ENCODE measurements at regions not wholly inside any gene's neighbourhood (a gene's known extent, or its start where the extent isn't known, plus 50 kb on each side); places are given as distances from the start of the nearest gene placed in this dataset.
A peak's percentile ranks its signal among the peaks of the same experiment; 100 is the strongest.

DNA sequence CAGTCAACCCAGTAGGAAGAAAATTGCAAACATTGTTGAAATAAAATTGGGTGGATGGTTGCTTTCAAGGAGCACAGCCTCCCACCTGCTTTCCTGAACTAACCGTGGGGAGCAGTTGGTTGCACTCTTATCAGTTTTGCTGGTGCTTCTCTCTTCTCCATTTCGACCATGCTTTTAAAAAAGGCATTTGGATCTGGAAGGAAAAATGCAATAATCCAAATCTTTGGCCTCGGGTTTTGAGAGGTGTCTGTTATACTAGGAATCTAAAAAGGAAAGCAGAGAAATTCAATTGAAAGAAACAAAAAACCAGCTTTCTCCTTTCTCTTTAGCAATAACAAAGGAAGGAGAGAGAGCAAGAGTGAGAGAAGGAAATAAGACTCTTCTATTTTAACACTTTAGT, 113.6 kb upstream of the ARGLU1 start:
- DNase-seq (ENCODE audit: low spot score), result no peak

DNA sequence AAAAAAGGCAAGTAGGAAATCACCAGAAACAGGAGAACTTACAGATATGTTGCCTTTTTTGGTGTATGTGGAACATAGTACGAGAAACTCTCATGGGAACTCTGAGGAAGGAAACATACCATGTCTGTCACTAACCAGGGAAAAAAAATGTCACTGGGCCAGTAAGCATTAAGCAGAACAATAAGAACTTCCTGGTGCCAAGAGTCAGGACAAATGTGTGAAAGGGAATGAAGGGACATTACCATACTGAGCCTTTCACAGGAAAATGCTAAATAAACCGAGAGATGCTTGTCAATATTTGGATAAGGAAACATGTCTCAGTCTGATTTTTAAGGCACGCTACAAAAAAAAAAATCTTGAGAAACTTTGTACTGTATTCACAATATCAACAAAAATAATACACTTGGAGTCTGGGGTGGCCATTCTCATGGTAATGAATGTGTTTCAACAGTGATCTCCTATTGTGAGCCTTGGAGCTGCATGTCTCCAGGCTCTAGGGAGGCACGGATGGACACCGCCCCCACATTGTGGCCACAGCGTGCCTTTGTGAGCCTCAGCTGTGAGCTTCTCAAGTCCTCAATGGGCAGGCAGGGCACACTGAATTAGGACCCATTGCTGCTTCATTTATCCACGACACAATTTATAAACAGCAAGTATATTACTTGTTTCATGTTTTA, 113.0 kb upstream of the ARGLU1 start:
- DNase-seq (ENCODE audit: low spot score), result no peak

DNA sequence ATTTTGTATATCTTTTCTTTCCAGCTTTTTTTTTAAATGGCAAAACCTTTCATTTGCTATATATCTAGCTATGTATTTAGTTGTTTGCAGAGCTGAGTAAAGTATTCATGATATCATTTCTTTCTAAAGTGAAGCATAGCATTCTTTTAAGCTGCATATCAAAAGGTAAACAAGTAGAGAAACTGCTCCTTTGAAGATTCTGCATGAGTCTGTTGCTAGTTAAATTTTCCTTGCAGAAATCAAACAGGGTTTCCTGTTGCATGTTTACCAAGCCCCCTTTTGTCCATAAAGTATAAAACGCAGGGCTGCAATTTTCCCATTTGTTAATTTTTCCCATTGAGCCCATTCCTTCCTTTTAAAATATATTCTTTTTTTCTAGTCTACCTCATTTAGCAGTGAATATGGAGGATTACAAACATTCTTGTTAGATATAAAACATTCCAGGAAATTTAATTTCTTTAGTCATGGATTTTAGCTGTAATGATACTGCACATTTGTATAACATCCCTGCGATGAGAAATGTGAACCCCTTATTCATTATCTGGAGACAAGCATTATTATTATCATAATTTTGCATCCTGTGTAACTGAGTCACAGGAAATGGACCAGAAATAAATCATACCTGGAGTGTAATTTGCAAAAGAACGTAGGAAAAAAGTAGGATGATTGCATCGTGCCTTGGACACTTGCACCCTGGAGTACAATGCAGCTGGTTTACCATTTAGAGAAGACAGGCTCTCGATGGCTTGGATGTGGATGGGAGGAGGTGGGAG, 110.9 kb upstream of the ARGLU1 start:
- no peak for DNase-seq (ENCODE audit: low spot score)

DNA sequence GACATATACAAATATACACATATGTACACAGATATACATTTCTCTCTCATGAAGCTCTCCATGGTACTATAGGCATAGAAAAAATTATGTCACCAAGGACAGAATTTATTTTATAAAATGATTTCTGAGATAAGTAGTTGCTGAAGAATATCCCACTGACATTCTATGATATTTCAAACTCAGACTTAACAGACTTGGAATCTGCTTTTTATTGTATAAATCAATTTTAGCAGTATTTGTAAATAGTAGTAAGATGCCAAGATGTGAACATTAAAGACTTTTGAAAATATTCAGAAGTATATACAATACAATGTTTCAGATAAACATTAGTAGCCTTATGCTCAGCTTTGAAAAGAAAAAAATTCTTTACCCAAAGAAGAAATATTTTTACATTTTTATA, 107.4 kb upstream of the ARGLU1 start:
- no peak for DNase-seq (ENCODE audit: low spot score)

DNA sequence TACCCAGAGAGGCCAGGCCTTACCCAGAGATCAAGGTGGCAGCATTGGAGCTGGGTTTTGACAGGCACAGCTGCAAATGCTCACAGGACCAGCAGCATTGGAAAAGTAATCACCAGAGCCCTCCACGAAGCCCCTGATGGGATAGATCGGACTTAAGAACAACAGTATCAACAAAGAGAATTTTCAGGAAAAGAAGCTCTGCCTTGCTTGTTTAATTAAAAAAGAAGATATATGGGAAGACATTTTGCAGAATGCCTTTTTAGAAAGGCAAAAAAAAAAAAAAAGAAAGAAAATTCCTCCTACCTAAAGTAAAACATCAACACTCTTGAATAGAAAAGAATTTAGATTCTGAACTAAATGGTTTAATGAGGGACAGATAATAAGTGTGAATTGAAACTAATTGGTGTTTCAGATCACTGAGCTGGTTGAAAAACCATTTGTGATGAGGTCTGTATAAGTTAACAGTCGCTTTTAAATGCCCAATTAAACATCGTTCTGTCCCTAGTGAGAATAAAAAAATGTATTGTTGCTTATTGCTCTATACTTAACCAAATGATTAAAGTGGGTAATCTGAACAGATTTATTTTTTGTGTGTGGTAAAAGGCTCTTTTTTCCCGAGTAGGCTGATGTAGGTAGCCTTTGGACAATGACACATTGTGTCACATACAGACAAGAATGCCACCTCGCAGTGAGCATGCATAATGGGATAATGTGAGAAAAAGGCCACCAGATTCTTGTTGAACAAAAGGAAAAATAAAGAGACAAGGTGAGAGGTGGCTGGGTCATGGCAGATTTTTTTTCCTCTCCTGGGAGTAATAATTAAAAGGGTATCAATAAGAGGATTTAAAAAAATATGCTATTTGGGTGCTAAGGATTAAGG, 93.0 kb upstream of the ARGLU1 start:
- DNase-seq (ENCODE audit: low spot score), result no peak

DNA sequence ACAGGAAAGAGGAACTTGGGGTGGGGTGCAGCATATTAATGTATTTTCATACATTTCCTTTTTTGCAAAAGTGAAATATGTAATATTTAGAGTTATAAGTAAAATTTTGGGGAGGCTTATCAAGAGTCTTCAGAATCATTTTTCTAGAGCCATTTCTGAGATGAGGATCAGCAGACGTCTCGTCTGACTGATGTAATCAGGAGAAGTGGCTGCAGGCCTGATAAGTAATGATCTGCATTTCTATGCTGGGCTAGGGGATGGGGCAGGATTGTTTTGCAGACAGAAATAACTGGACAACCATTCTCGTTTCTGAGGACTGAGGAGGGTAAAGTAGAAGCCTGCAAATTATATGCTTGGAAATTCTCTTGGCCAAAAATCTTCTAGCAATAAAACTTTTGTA, 89.2 kb upstream of the ARGLU1 start:
- no peak for DNase-seq (ENCODE audit: low spot score)

DNA sequence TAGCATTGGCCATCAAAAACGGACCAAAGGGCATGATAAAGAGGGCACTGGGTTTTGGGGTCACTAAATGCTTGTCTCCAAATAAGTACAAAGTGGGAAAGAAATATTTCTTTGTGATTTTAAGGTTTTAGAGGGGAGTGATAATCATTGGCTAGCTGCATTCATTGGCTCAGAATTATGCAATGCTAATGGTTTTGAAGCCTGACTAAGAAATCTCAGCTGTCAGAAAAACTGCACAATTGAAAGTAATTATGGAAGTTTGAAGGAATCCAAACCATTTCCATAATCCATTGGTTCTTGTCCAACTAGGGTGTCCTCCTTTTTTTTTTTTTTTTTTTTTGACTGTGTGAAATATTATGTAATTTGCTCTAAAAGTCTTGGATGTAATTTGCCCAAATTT, 88.2 kb upstream of the ARGLU1 start:
- DNase-seq (ENCODE audit: low spot score), result no peak

DNA sequence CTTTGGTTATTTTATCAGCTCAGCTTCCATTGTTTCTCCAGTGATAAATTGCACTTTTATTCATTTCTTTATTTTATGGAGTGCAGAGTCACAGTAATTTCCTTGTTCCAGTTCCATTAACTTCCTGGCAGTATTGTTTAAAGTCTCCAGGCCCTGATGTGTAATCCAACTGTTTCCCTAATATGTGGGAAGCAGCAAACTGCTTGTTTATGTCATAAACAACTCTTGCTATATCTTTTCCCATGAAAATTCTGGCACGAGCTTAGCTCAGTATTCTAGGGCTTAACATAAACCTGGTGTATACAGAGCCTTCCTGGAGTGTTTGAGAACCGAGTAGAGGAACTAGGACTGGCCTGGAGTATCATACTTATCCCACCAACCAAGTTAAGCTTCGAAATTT, 83.5 kb upstream of the ARGLU1 start:
- DNase-seq (ENCODE audit: low spot score), result no peak

DNA sequence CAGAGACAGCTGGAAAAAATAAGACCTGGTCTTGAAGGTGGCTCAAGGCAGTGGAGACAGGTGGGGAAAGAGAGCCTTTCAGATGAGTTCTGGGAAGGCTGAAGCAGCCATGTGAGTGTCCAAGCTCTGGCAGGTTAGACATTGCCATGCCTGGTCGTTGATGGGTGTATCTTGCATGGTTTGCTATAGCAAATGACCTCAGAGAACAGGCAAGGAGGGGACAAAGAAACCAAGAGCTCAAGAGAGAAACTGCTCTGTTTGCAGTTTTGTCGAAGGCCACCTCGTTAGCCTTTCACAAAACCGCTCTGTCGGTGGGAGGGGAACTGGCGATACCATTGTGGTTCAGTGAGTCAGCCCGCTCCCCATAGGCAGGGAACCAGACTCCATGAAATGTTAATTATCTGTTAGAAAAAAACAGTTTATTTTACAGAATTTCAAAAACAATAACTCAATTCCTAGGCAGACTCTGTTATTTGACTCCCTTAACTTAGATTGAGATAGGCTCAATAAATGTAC, 82.8 kb upstream of the ARGLU1 start:
- no peak for DNase-seq (ENCODE audit: low spot score)

DNA sequence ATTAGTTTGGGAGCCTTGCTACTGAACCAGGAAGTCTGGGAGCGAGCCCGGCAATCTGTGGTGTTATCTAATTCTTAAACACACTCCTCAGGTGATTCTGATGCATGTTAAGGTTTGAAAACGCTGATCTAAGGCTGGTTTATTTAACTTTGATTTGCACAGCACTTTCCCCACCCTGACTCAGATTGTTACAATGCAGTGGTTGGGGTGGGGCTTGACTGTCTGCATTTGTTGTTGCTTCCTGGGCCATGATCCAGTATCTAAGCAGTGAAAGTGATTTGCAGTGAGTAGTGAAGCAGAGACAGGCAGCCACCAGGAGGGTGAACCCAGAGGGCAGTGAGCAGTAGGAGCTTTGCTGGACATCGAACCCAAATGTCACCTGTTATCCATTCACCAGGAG, 81.6 kb upstream of the ARGLU1 start:
- peak; percentile 54 for DNase-seq (ENCODE audit: low spot score)

DNA sequence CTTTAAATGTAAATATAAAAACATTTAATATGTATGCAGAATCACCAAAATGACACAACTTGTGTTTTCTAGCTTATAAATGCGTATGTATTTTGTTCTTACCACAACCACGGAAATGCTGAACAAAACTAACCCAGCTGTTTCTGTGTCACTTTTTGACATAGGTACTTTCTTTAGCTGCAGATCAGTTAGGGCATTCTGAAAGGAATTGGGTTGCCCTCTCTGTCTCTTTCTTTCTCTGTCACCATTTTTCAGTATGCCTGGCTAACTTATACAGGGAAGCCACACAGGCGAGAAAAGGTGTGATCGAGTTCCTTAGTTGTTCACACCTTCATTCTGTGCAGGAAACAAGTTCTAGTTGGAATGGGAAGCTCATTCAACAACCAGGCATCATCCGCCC, 72.6 kb upstream of the ARGLU1 start:
- no peak for DNase-seq (ENCODE audit: low spot score)

DNA sequence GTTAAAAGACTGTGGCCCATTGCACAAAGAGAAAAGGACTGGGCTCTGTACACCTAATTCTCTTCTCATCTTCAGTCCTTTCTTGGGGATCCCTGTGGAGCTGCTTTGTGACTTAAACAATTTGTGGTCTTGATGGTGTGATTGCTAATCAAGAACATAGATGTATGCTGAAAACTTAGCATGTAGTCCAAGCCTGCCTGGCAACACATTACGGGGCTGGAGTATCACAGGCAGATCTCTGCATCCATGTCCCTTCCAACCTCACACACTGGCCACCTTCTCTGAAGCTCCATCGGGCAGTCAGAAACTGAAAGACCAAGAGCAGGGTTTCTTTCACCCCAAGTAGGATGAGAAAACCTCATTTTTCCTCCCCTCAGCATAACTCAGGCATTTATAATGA, 69.6 kb upstream of the ARGLU1 start:
- no peak for DNase-seq (ENCODE audit: low spot score)

DNA sequence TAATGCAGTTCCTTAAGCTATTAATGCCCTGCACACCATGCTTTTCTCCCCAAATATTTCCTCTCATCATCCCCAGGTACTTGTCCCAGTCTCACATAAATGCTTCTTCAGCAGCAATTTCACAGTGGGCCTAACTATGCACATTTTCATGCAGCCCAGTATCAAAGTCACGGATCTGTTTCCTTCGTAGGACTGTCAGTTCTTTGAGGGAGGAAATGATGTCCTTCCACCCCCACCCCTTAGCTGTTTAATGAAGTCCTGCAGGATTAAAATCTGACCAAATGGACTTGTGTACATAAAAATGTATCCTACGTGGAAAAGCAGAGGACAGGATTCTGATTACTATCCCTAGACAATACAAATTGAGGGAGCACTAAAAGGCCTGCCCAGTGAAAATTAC, 68.6 kb upstream of the ARGLU1 start:
- DNase-seq (ENCODE audit: low spot score), result no peak

DNA sequence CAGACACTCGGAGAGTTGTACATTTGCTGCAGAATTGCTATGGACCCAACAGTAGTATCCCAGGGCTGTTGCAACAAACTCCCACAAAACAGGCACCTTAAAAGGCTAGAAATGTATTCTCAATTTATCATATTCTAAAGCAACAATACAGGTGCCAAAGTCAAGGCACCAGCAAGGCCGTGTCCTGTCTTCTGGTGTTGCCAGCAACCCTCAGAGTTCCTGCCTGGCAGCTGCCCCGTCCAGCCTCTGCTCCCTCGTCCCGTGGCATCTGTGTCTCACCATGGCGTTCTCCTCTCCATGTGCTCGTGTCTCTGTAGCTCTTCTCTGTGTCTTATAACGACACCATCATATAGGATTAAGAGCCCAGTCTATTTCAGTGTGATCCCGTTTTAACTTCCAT, 67.7 kb upstream of the ARGLU1 start:
- DNase-seq (ENCODE audit: low spot score), result no peak

DNA sequence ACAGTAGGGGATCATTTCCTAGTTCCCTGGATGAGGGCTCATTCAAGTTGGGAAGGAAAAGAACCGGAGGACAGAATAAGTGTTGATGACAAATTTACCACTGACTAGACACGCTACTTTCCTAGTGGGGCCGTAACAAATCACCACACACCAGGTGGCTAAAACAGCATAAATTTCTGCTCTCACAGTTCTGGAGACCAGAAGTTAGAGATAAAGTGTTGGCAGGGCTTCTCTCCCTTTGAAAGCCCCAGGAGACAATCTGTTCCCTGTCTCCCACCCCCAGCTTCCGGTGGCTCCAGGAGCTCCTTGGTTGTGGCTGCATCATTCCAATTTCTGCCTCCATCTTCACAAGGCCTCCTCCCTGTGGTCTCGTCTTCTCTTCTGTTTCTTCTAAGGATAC, 65.4 kb upstream of the ARGLU1 start:
- DNase-seq (ENCODE audit: low spot score), result no peak

DNA sequence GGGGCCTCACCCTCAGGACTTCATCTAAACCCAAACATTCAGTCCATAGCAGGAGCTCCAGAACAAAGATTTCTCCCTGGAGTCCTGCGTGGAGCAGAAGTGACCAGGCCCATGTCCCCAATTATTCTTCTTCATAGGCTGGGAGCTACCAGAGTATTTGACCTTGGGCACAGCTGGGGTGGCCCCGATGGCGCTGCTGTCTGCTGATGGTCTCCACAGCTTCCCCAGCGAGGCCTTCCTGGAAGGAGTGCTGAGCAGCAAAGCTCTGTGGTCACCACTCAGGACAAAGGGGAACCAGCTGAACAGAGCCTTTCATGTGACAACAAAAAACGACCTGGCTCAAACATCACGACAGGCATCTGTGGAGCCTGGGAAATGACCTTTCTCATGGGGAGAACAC, 62.7 kb upstream of the ARGLU1 start:
- no peak for DNase-seq (ENCODE audit: low spot score)

DNA sequence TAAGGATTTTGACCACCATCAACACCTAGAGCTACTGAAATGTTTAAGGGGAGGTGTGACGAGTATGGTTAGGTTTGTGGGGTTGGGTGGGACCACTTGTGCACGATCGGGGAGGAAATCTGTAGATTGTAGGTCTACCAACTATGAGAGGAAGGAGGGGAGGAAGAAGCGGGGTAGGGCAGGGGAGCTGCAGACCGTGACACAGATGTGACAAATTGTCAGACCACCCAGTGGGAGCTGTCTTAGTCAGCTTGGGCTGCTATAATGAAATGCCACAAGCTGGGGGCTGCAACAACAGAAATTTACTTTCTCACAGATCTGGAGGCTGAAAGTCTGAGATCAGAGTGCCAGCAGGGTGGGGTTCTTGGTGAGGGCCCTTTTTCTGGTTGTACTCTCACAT, 62.2 kb upstream of the ARGLU1 start:
- DNase-seq (ENCODE audit: low spot score), result no peak

DNA sequence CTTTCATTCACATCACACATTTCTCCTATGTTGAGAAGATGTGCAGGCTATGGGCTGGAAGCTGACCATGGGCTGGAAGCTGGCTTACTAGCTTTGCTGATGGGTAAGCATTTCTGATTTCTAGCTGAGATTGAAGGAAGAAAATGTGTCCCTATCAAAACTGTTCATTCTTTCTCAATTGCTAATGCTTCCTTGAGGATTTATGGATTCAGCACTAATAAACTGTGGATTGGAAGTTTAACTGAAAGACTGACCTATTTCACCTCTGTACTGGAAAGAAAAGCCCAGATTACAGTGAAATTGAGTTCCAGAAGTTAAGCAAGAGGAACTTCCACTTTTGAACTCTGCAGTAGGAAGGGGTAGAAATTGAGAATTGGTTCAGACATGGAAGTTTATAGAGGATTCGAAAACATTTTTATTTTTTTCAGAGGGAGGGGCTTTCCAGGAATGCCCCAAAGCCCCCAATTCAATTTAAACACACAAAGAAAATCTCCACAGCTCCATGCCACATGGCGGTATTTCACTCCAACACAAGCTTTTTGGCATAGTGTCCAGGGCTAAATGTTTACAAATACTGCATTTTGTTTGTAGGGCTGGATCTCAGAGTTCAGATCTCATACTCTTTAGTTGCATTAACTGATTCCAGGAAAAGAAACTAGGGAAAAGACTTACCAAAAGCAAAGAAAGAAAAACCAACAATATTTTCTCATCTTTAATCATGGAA, 61.2 kb upstream of the ARGLU1 start:
- DNase-seq (ENCODE audit: low spot score), result no peak

DNA sequence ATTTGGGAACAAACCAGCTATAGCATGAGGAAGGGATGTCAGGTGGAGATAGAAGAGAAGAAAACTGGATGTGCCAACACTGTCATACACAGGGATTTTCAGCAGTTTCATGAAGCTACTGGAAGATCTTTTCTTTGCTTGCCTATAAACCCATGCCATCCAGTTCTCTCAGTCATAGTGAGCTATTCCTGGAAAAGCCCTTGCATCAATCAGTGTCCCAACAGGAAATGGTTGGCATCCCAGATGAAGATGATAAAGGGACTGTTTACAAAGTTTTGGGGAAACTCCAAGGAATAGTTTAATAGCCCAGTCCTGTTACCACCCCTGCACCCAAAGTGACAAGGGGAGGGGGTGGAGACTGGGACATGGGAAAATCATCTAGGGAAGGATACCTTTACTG, 58.5 kb upstream of the ARGLU1 start:
- no peak for DNase-seq (ENCODE audit: low spot score)

DNA sequence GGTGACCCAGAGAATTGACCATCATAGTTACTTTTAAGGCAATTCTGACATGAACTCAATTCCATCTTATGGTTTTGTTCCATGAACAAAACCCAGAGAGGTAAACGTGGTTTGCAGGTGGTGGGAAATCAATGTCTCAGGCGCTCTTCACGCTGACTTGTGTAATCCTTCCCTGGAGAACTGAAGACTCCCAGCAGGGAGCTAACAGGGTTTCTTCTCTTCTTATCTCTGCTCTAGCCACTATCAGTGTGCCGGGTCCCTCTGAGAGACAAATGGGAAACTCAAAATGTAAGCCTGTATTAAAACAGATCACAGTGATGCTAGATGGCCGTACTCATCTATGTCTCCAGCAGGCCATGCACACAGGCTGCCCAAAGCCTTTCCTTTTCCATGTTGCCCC, 57.6 kb upstream of the ARGLU1 start:
- no peak for DNase-seq (ENCODE audit: low spot score)

DNA sequence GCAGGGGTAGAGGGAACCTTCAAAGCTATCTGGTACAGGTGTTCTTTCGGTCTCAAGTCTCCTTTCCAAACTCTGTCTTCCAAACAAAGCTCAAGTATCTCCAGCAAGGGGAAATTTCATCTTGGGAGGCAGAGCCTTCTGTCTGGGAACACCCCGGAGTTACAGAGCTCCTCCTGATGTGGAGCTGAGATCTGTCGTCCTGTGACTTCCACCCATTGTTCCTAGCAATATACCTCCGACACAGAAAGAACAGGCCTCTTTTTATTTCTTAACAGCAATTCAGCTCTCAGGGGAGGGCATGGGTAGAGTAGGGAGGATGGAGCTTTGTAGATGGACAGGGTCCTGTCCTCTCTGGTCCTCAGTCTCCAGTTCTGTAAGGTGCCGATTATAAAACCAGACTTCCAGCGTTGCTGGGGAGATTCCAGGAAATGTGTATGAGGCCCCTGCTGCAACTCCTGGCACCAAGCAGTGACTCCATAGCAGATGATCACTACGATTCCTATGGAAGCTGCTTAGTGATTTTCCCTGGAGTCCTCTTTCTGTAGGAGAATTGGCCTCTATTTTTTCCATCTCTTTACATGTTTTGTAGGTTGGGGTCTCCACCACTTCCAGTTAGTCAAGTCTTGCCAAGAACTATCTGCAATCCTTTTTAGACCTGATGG, 56.0 kb upstream of the ARGLU1 start:
- DNase-seq (ENCODE audit: low spot score), result no peak

DNA sequence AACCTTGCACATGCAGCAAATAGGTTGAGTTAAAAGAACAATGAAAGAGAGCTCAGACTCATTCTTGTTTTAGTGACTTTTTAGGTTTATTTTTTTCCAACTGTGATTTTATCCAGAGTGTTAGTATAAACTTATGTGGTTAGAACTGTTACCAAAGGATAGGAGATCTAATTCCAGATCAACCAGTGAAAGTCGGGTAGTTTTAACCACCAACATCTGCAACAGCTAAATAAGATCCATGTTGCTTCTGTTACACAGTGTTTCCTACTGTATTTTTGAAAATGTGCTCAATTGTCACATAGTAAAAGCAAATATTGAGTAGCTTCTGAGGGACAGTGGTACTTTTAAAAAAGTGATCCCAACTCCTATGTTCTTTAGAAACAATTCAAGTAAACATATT, 53.9 kb upstream of the ARGLU1 start:
- DNase-seq (ENCODE audit: low spot score), result no peak

Data from AG20443 (cell line).